LNCAP (cell line): ENCODE measurements at regions not wholly inside any gene's neighbourhood (a gene's known extent, or its start where the extent isn't known, plus 50 kb on each side); places are given as distances from the start of the nearest gene placed in this dataset.

Source experiments
- TF ChIP-seq, protein P1 (sequence below): fragments of 450-650 bp; IDR thresholded peaks from 2 replicates; pipeline ENCODE4 v1.5.1; 2017; ENCODE audit warnings: mild to moderate bottlenecking

DNA sequence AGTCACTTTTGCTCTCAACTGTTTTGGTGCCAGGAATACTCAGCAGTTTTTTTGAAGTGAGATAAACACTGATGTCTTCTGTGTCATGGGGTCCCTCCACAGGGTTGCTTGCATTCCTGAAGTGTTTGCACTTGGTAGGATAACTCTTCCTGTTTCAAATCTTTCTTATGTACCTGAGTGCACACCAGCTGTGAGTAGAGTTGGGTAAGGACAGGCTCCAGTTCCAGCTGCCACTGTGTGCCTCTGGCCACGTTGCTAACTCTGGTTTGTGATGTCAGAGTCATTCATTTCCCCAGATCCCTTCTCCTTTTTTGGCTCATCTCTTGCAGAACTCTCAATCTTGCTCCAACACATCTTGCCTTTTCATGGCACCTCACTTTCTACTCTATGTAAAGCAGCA, 356.3 kb upstream of the B3GALT2 start:
- TF ChIP-seq, protein P1, sequence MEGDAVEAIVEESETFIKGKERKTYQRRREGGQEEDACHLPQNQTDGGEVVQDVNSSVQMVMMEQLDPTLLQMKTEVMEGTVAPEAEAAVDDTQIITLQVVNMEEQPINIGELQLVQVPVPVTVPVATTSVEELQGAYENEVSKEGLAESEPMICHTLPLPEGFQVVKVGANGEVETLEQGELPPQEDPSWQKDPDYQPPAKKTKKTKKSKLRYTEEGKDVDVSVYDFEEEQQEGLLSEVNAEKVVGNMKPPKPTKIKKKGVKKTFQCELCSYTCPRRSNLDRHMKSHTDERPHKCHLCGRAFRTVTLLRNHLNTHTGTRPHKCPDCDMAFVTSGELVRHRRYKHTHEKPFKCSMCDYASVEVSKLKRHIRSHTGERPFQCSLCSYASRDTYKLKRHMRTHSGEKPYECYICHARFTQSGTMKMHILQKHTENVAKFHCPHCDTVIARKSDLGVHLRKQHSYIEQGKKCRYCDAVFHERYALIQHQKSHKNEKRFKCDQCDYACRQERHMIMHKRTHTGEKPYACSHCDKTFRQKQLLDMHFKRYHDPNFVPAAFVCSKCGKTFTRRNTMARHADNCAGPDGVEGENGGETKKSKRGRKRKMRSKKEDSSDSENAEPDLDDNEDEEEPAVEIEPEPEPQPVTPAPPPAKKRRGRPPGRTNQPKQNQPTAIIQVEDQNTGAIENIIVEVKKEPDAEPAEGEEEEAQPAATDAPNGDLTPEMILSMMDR = no peak

DNA sequence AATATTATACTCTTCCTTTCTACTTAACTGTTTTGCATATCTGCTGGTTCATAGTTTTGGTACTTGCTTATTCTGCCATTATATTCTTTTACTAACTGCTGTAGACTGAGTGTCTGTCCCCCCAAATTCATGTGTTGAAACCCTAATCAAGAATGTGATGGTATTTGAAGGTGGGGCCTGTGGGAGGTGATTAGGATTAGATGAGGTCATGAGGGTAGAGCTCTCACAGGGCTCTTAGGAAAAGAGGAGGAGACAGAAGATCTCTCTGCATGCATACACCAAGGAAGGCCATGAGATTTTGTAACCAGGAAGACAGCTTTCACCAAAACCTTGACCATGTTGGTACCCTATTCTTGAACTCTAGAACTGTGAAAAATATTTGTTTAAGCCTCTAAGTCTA, 354.1 kb upstream of the B3GALT2 start:
- TF ChIP-seq, protein P1 = no peak

DNA sequence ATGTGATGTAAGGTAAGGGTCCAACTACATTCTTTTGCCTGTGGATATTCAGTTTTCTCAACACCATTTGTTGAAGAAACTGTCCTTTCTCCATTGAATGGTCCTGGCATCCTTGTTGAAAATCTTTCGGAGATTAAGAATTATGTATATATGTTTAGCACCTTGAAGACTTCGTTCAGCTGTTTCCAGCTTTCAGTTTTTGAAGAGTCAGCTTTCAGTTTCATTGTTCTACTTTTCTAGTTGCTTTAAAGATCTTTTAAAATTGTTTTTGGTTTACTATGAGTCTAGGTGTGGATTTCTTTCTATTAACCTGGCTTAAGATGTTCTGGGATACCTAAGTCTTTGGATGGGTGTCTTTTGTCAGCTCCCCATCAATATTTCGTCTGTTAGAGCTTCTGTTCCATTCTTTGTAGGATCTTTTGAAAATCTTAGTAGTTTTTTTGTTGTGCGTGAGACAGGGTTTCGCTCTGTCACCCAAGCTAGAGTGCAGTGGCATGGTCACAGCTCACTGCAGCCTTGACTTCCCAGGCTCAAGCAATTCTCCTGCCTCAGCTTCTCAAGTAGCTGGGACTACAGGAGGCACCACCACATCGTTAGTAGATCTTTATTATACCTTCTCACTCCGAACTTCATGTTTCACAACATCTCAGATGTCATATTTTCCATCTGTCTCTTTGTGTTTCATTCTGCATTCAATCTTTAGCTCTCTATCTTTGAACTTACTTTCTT, 353.5 kb upstream of the B3GALT2 start:
- TF ChIP-seq, protein P1 = no peak

DNA sequence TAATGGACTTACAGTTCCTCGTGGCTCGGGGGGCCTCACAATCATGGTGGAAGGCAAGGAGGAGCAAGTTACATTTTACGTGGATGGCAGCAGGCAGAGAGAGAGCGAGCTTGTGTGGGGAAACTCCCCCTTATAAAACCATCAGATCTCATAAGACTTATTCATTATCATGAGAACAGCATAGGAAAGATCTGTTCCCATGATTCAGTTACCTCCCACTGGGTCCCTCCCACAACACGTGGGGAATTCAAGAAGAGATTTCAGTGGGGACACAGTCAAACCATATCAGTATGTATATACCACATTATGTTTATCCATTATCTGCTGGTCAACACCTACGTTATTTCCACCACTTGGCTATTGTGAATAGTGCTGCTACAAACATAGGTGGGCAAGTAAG, 352.3 kb upstream of the B3GALT2 start:
- TF ChIP-seq, protein P1 = no peak

DNA sequence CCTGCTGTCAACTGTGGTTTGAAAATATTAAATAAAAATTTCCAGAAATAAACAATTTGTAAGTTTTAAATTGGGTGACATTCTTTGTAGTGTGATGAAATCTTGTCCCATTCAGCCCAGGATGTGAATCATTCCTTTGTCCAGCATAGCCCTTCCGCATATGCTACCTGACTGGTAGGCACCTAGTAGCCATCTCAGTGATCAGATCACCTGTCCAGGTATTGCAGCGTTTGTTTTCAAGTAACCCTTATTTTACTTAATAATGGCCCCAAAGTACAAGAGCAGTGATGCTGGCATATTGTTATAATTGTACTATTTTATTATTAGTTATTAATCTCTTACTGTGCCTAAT, 351.6 kb upstream of the B3GALT2 start:
- TF ChIP-seq, protein P1 = no peak

DNA sequence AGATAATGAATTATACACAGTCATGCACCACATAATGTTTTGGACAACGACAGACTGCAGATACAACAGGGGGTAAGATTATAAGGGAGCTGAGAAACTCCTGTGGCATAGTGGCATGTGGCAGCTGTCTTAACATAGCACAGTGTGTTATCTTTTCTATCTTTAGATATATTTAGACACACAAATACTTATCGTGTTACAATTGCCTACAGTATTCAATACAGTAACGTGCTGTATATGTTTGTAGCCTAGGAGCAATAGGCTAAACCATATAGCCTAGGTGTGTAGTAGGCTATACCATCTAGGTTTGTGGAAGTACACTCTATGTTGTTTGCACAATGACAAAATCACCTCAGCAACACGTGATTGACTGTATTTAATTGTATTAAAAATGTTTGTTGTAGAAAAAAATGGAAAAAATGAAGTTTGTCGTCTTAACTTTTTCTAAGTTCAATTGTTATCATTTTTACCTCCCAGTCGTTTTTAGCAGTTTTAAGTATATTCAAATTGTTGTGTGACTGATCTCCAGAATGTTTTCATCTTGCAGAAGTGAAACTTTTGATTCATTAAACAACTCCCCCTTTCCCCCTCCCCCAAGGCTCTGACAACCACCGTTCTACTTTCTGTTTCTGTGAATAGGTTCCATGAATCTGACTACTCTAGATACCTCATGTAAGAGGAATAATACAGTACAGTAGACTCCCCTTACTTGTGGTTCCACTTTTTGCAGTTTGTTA, 351.0 kb upstream of the B3GALT2 start:
- TF ChIP-seq, protein P1 = no peak

DNA sequence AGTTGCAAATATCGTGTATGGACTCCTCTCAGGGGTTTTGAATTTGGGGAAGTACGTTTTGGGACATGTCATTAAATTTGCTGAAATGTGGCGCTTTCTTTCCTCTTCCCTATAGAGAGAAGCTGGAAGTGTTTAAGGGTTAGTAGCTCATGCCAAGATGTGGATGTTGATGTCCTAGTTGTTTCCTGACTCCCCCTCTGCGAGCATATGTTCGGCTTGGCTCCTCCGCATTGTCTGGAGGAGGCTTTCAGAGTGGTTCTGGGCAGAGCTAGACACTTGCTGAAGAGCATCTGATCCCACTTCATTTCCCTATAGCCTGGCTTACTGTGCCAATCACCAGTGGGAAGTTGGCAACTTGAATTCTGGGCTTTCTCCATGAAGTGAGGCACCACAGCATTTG, 347.4 kb upstream of the B3GALT2 start:
- TF ChIP-seq, protein P1 = no peak
